BE2C (cell line): ENCODE measurements at regions not wholly inside any gene's neighbourhood (a gene's known extent, or its start where the extent isn't known, plus 50 kb on each side); places are given as distances from the start of the nearest gene placed in this dataset.

Experiments
- DNase-seq: peaks from one replicate; pipeline ENCODE4 v3.0.0-alpha.2; 2020
- H3K27me3 ChIP-seq: fragments of 250-450 bp; sonication (Bioruptor Pico); 2 replicates; pipeline ENCODE4 v1.5.1; 2020; ENCODE audit warnings: mild to moderate bottlenecking
- H3K36me3 ChIP-seq: fragments of 250-450 bp; sonication (Bioruptor Pico); 2 replicates; pipeline ENCODE4 v1.5.1; 2020; ENCODE audit warnings: mild to moderate bottlenecking
- H3K4me1 ChIP-seq: fragments of 250-450 bp; sonication (Bioruptor Pico); 2 replicates; pipeline ENCODE4 v1.5.1; 2020
- H3K4me3 ChIP-seq: 2 replicates; pipeline ENCODE4 v1.5.1; 2011; ENCODE audit warnings: low read depth, low read length
- H3K9me3 ChIP-seq: fragments of 250-450 bp; sonication (Bioruptor Pico); 2 replicates; pipeline ENCODE4 v1.5.1; 2020
- CTCF ChIP-seq: IDR thresholded peaks from 2 replicates; pipeline ENCODE4 v1.5.1; 2012; ENCODE audit warnings: mild to moderate bottlenecking, low read depth, low read length

DNA sequence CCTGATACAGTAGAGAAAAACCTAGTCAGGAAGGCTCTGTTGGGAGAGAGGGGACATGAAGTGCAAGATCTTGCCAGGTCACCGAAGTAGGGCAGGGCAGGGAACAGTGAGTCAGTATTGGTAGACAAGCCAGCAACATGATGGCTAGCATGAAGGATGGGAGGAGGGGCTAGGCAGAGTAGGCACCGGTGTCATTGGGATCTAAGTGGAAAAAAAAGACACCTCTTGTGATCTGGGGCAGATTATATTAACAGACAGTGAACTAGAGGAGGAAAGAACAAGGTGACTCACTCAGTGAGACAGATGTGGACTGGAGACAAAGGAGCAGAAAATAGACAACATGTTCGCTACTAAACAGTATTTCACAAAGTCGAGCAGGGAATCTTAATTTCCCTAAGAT is 149.2 kb upstream of the SLC24A5 start:
- H3K4me3 ChIP-seq, result no peak overlapping the region
- DNase-seq, result no peak
- no peak for TF ChIP-seq CTCF
- no peaks in the 10 kb centered on the region for H3K36me3 ChIP-seq
- no peaks in the 10 kb centered on the region for H3K9me3 ChIP-seq
- no peaks in the 10 kb centered on the region for H3K27me3 ChIP-seq
- H3K4me1 ChIP-seq, result no peaks in the 10 kb centered on the region

GRCh38 chr15:47972738-47973137 is 148.1 kb upstream of the SLC24A5 start:
- DNase-seq, result no peak

DNA sequence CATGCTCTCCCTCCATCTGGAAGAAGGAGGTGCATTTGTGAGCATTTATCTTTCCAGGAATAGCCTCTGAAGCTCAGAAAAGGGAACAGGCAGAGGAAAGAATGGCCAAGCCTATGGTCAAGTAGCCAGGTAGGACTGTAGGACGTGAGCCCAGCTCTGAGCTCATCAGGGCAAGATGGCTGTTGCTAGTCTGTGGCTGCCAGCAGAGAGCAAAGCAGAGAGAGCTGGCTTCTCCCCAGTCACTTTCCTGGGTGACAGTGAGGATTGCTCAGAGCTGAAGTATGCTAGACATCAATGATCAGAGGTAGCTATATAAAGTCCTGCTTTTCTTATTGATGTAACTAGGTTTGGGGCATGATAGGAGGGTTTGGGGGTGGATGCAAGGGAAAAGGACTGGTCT is 146.1 kb upstream of the SLC24A5 start:
- no peak for DNase-seq
- Histone ChIP-seq H3K36me3 (no peaks in the 10 kb centered on the region), H3K9me3 (no peaks in the 10 kb centered on the region), H3K4me1 (no peaks in the 10 kb centered on the region), H3K27me3 (no peaks in the 10 kb centered on the region), H3K4me3 (no peak overlapping the region)
- no peak for TF ChIP-seq CTCF

More at GRCh38 chr15:47972738-47973137, 148.1 kb upstream of the SLC24A5 start:
- TF ChIP-seq CTCF, result no peak
- H3K36me3 ChIP-seq, result no peaks in the 10 kb centered on the region
- no peaks in the 10 kb centered on the region for H3K4me1 ChIP-seq
- H3K4me3 ChIP-seq, result no peak overlapping the region
- no peaks in the 10 kb centered on the region for H3K9me3 ChIP-seq
- no peaks in the 10 kb centered on the region for H3K27me3 ChIP-seq

DNA sequence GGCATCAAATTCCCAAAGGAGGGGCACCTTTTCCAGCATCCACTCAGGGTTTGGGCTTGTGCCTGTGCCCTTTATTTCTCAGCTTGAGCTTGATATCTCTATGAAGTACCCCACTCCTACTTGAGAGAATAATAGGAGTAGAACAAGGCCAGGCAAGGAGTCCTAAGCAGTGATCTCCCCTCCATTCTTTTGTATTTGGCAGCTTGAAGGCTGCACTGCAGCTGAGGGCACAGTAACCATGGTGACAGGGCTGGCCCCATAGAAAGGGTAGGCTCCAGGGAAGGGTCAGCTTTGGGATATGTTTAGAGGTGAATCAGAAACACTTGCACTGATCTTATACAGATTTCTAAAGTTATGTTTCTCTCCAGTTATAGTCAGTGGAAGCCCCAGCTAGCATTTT is 145.4 kb upstream of the SLC24A5 start:
- H3K36me3 ChIP-seq, result no peaks in the 10 kb centered on the region
- H3K4me1 ChIP-seq, result no peaks in the 10 kb centered on the region
- TF ChIP-seq CTCF, result no peak
- H3K4me3 ChIP-seq, result no peak overlapping the region
- no peak for DNase-seq
- H3K27me3 ChIP-seq, result no peaks in the 10 kb centered on the region
- no peaks in the 10 kb centered on the region for H3K9me3 ChIP-seq

DNA sequence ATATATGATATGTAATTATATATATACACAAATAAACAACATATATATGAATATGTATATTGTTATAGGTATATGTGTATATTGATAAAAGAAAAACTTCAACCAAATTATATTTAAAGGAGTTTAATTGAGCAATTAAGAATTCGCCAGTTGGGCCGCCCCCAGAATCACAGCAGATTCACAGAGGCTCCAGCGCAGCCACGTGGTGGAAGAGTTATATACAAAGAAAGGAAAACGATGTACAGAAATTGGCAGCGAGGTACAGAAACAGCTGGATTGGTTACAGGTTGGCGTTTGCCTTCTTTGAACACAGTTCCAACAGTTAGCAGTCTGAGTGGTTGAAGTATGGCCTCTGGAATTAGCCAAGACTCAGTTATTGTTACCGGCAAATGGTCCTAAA is 137.3 kb upstream of the SLC24A5 start:
- no peaks in the 10 kb centered on the region for H3K9me3 ChIP-seq
- no peak for DNase-seq
- no peak overlapping the region for H3K4me3 ChIP-seq
- no peaks in the 10 kb centered on the region for H3K36me3 ChIP-seq
- no peak for TF ChIP-seq CTCF
- H3K4me1 ChIP-seq, result no peaks in the 10 kb centered on the region
- H3K27me3 ChIP-seq, result no peaks in the 10 kb centered on the region

DNA sequence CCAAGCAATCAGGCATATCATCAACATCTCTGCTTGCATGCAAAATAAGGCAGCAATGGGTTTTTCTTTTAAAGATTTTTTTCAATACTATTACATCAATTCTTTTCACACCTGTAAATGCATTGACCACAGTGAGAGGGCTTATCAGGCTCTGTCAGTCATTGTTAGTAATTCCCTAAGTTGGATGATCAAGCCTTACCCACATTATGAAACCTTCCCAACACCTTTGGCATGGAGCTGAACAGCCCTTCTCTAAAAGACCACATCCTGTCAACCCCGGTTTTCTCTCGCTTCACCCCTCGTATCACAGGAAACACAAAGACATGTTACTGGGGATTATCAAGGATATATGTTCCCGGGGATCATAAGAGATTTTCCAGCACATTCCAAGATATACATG is 135.2 kb upstream of the SLC24A5 start:
- H3K4me3 ChIP-seq, result no peak overlapping the region
- DNase-seq, result no peak
- TF ChIP-seq CTCF, result no peak

More for the DNA sequence above, 135.2 kb upstream of the SLC24A5 start:
- Histone ChIP-seq H3K27me3 (no peaks in the 10 kb centered on the region), H3K9me3 (no peaks in the 10 kb centered on the region), H3K4me1 (no peaks in the 10 kb centered on the region), H3K36me3 (no peaks in the 10 kb centered on the region)
